NCI-H1092 treated with DMSO at 0.1 percent for 48 hours (cell line): ENCODE measurements at regions not wholly inside any gene's neighbourhood (a gene's known extent, or its start where the extent isn't known, plus 50 kb on each side); places are given as distances from the start of the nearest gene placed in this dataset.
"Not testable (repeated sequence)": the region's sequence is repeated elsewhere in the genome, so short reads cannot be mapped to it uniquely, and the experiment has no call there.

ENCODE experiments used
- DNase-seq: peaks from one replicate; lab custom pipeline; 2025; lab: John Stamatoyannopoulos, UW

DNA sequence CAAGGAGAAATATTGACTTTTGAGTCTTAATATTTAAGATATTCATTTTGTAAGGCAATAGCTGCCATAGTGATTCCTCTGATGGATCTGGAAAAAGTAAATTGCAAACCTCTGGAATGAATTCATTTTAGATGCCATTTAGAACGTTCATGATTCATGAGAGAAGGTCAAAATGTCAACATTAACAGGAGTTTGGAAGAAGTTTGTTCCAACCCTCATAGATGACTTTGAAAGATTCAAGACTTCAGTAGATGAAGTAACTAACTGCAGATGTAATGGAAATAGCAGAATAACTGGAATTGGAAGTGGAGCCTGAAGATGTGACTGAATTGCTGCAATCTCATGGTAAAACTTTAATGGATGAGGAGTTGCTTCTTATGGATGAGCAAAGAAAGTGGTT lies 100.9 kb upstream of the CCN2 start:
- no peak for DNase-seq

DNA sequence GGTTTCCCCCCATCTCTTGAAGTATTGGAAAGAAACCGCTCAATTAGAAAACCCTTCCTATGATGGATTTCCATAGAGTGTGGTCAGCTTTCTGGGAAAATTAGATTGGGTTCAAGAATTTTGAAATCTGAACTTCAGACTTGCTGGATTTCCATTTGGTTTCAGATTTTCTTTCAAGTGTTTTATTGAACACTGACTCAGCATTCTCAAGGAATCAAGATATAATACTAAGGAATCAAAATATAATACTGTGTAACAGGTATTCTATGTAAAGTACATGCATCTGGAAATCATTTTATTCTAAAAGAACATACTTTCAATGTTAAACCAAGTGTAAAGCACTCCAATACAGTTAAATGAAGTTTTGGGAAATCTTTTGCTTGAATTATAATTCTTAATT lies 94.7 kb upstream of the CCN2 start:
- DNase-seq: no peak

DNA sequence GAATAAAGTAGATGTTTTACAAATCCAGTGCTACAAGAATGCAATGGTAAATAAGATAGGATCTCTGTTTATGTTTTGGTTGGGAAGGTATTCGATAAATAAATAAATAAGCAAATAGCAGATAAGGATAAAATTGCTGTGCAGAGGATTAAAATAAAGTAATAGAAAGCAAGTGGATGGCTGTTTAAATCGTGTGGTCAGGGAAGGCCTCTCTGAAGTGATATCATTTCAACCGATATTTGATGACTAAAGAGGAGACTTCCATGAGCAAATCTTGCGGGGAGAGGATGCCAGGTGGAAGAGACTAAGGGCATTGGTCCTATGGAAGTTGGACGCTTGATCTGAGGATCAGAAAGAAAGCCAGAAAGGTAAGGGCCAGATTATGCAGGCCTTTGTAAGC lies 92.0 kb upstream of the CCN2 start:
- no peak for DNase-seq

DNA sequence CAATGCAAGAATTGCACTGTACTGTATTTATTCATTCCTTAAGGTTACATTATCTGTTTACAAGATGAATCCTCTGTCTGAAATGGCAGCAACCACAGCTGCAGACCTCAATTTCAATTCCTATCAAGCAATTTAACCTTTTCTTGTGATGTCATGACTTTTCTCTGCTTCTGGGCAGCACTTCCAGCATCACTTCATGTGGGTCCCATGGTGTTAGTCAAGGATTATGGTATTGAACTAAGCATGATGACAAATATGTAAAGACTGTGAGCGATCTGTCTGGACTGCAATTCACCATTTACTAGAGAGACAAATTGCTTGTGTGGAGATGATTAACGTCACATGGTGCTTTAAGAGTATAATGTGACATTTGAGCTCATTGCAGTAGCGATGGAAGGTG lies 90.5 kb upstream of the CCN2 start:
- DNase-seq: no peak

DNA sequence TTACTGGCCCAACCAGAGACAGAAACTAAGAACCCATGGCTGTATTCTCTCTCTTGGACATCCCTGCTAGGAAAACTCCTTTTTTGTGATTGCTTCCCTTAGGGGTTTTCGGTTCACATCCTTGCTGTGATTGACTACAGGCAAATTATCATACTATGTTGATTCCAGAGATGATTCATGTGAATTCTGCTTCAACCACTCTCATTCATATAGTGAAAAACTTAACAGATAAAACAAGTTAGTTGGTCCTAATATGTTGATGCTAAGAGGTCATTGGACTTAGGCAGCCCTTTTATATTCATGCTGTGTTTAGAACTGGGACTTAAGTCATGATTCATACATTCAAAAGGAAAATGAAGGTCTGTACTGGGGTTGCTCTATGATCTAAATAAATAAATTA lies 76.9 kb upstream of the CCN2 start:
- DNase-seq: no peak

DNA sequence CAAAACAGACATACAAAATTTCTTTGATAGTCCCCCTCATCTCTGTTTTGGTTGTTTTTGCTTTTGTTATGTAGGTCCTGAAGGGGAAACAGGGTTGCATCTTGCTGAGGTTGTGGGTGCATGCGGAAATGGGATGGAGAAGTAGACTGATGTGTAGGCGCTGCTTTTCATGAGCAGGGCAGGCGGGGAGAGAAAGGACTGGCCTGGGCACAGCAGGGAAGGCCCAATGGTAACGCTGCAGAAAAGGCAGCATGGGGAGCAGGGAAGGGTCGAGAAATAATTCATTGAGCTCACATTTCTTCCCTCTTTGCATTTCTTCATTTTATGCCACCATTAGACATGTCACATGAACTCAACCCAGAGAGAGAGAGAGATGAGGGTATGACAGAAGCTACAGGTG lies 74.3 kb upstream of the CCN2 start:
- no peak for DNase-seq

DNA sequence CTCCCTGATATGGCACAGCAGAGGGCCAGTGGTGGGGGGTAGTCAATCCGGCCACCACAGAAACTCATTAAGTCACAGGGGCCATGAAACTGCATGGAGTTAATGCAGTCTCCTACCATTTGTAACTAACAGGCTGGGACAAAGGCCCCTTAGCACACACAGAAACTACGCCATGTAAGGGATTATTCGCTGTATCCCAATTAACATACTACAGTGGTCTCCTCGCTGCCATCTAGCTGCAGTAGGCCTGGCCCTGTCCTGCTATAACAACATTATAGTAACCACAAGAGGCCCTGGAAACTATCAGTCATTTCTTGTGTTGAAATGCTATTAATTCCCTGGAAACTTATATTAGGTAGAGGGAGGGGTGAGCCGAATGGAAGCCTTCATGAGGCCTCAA lies 72.3 kb upstream of the CCN2 start:
- DNase-seq: no peak

DNA sequence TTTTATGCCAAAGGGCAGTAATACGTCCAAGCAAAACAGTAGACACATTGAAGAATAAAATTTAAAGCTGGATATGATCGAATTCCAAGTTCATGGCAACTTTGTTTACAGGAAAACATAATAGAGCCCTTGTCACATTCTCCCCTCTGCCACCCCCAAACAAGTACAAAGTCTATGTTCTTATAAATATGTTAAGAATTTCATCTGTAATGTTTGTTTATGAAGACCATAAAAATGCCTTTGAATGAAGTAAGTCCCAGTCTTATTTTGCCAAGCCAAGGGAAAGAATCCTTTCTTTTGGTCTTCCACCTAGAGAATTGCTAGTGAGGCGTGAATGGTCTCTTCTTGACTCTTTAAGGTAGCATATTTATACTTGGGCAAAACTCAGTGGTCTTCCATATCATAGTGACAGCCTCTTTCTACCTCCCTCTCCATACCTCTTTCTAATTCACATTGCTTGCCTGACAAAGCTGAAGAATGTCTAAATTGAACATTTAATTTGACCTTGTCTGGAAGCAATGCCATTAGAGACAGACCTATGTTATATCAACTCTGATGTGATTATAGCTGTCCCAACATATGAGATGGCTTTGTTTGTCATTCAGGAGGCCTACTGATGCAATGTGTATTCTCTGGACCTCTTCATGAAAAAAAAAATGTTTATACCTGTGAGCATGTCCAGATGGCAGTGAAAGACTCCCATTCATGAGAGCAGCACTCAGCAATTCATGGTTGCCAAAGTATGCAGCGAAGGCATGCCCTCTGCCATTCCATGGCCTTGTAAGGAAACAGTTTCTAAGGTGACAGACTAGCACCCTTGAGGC lies 70.6 kb upstream of the CCN2 start:
- DNase-seq: no peak

DNA sequence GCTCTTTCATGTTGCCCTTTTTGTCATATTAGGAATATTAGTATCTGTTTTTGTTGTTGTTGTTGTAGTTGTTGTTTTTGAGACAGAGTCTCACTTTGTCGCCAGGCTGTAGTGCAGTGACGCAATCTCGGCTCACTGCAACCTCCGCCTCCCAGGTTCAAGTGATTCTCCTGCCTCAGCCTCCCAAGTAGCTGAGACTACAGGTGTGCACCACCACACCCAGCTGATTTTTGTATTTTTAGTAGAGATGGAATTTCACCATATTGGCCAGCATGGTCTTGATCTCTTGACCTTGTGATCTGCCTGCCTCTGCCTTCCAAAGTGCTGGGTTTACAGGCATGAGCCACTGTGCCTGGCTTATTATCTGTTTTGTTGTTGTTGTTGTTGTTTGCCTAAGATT lies 69.7 kb upstream of the CCN2 start:
- DNase-seq: not testable (repeated sequence)

DNA sequence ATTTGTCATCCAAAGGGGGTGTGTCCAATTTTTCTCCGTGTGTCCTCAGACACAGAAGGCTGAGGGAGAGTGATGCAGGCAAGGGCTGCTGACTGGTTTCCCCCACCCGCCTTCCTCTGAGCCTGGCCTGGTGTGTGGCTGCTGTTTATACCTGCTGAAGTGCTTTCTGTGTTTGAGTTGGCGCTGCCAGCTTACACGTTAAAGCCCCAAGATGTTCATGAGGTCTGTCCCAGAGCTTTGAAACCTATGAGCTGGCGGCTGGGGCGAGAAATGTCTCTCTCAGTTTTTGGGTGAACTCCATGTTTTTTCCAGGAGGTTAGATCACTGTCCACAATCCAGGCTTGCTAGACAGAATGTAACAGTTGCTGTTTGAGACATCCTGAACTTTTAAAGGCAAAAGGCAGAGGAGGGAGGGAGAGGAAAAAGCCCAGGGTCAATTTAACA lies 69.0 kb upstream of the CCN2 start:
- DNase-seq: no peak

DNA sequence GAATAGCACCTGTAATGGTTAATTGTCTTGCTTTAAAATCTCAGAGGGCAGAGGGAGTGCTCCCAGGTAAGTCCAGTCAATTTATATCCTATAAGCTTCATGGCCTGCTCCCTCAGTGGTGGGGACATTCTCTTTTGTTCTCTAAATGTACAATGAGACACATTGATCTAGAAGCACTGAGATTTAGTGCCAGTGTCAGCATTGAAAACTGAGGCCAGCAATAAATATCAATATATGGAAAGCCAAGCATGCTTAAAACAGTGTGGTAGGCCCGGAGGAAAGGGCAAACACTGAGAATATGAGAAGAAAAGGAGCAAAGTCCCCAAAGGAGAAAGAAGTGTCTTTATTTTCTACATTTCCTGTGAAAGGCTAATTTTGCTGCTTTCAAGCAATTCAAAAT lies 68.4 kb upstream of the CCN2 start:
- no peak for DNase-seq

DNA sequence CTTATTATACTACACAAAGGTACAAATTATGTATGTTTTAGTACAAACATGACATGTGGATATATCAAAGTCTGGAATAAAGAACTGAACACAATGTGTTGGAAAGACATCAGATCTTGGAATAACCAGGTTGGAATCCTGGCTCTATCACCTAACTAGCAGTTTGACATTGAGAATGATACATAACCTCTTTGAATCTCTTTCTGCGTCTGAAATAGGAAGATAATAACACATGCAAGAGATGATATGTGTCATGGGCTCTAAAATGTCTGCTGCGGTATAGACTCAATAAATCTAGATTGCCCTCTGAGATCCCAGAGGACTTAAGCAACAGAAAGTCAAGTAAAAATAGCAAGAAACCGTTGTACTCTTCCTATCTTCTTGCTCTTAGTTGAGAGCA lies 66.8 kb upstream of the CCN2 start:
- DNase-seq: no peak

DNA sequence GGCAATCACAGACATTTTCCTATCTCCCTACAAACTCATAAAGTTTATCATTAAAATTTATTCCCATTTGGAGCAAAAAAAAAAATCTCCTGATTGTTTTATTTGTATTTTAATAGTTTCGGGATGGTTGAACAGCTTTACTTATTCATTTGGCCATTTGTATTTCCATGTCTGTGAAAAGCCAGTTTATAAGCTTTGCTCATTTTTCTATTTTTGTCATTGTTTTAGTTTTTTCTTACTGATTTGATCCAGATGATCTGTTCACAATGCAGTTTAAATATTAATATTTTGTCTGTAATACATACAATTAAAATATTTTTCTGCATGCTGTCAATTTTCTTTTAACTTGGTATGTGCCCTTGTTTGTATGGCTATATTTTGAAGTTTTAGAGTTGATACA lies 65.2 kb upstream of the CCN2 start:
- no peak for DNase-seq

DNA sequence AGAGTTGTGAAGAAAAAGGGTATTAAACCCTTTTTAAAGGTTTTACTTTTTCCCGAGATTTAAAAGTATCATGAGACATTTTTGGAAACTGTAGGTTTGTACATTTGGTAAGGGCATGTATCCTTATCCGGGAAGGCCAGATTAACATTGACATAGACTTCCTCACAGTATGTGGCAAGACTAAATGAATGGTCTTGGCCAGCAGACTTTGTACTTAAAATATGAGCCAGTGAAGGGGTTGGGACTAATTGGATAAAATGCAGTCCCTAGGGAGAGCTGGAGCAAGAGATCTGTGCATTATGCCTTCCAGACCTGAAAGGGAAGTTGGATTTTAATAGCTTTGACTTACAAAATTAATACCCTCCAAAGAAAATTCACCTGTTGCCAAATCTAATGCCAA lies 60.4 kb upstream of the CCN2 start:
- DNase-seq: no peak

DNA sequence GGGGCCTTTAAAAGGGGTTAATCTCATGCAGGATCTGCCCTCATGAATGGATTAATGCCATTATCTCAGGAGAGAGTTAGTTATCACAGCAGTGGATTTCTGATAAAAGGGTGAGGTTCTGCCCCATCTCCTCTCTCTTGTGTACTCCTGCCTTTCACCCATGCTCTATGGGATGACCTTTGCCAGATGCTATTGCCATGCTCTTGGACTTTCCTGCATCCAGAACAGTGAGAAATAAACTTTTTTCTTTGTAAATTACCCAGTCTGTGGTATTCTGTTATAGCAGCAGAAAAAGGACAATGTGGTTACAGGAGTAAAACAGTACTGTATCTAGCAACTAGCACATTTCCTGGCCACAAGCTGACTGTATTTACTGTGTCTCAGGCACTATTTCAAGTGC lies 58.0 kb upstream of the CCN2 start:
- DNase-seq: no peak

DNA sequence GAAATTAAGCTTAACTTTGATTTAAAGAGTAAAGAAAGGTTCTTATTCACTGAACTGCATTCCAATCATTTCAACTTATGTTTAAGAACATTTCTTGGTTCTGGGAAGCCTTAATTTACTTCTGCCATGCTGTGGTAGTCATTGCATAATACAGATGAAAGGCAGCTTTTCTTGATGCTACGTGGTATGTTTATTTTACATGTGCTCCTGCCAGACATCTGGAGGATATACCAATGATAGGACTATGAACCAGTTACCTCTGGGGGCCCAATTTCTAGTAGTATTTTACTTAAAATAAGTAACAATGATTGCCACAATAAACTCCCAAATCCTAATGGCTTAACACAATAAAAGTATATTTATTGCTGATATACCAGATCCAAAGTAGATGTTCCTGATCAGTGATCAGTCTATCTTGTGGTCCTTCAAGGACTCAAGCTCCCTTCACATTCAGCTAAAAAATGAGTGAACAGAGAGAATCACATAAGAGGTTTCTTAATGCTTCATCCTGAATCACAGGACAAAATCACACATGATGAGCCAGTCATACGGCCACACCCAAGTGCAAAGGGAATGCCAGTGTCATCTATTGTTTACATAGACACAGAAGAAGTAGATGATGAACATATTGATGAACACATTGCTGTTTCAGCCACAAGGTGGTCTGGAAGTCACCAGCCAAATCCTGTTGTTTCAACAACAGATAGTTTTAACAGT lies 56.5 kb upstream of the CCN2 start:
- no peak for DNase-seq

DNA sequence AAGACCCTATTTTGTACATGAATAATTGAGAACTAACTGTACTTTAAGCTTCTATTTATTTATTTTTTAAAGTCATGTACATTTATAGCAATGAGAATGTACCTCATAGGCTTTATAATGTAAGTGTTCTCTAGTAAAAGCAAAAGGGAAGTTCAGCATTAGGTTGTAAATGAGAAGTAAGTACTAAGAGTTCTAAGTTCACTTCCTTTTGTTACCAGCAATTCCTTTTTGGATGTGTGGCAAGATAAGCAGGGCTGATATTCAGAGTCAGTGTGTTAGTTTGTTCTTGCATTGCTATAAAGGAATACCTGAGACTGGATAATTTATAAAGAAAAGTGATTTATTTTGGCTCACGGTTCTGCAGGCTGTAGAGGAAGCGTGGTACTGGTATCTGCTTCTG lies 54.0 kb upstream of the CCN2 start:
- DNase-seq: no peak

DNA sequence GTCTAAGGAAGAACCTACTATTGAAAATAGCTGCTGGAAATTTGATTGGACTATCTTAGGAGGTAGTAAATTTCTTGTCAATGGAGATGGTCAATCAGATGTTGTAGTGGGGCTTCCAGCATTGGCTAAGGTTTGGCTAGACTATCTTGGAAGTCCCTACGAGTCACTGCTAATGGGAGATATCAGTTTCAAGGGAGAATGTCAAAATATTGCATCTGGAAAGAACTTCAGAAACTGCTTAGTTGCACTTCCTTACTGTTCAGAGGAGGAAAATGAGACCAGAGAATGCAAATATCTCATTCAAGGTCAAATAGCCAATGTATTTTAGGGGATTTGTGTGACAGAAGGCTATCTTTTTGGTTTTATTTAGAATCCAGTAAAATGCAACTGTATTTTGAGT lies 53.5 kb upstream of the CCN2 start:
- DNase-seq: no peak

DNA sequence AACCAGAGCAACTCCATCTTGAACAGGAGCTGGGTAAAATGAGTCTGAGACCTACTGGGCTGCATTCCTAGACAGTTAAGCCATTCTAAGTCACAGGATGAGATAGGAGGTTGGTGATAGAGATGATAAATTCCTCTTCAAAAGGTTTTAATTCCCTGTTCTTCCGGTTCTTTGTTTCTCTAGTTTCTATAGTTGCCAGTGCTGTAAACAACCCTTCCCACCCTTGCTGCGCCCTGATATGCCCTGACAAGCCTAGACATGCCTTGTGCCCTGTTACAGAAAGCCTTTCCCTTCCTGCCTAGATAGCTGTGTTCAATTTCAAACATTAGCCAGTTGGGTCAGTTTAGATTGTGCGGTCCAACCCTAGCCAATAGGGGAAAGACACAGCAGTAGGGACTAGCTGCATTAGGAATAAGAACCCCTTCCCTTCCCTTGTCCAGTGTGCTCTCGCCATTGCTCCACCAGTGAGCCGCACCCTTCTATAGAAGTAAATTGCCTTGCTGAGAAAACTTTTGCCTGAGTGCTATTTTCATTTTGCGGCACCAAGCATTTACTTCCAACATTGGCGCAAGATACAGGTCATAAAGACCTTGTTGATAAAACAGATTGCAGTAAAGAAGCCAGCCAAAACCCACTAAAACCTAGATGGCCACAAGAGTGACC lies 52.5 kb upstream of the CCN2 start:
- DNase-seq: no peak
